22Rv1 (cell line): ENCODE measurements at regions not wholly inside any gene's neighbourhood (a gene's known extent, or its start where the extent isn't known, plus 50 kb on each side); places are given as distances from the start of the nearest gene placed in this dataset.

Experiments
- CTCF ChIP-seq: fragments of 450-650 bp; IDR thresholded peaks from 2 replicates; pipeline ENCODE4 v1.5.1; 2017; ENCODE audit warnings: mild to moderate bottlenecking
- ZFX ChIP-seq: fragments of 450-650 bp; IDR thresholded peaks from 2 replicates; pipeline ENCODE4 v1.6.1; 2017; ENCODE audit warnings: antibody characterized with exemption, borderline replicate concordance

DNA sequence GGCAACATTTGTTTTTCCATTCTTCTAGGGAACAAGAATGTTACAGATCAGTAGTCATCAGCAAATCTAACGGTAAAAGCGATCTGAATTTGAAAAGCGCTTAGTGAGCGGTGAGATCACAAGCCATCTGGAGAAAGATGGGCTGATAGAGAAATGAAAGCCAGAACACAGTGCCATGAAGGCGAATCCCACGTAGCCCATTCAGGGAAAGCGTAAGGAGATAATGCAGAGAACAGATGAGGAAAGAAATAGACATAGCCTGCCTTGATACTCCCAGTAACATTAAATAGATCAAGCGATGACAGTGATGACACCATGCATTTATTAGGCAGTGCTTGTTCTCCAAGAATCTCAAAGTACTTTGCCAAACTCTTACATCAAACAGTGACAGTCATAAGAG lies 183.1 kb upstream of the PSMD7 start:
- TF ChIP-seq CTCF (no peak), ZFX (no peak)
